Endothelial cell of umbilical vein (primary cell): ENCODE measurements at regions not wholly inside any gene's neighbourhood (a gene's known extent, or its start where the extent isn't known, plus 50 kb on each side); places are given as distances from the start of the nearest gene placed in this dataset.

Source experiments
- BruUV-seq: library from RNA; stranded (reverse); fragments of 400-500 nt; replicated peaks from 2 replicates; lab custom pipeline; 2021; lab: Mats Ljungman, UMichigan
- CTCF ChIA-PET: fragments of 300-600, 350-600 bp; sonication (Branson Sonifier 250); formaldehyde crosslinking; loops from one replicate; lab custom pipeline; 2021; ENCODE audit warnings: antibody characterized with exemption, inconsistent platforms; lab: Charles Lee
- POLR2A ChIA-PET: fragments of 300-600, 350-600 bp; sonication (Branson Sonifier 250); formaldehyde crosslinking; loops from one replicate; lab custom pipeline; 2021; ENCODE audit warnings: antibody characterized with exemption, inconsistent platforms; lab: Charles Lee
- DNase-seq: peaks from one replicate; pipeline ENCODE4 v3.0.0-alpha.2; 2011; ENCODE audit warnings: low read depth, low spot score
- FAIRE-seq: peaks from 2 replicates; lab custom pipeline; 2011; peaks lifted over from hg19 to GRCh38; lab: Jason Lieb, UNC
- H2AFZ ChIP-seq: 2 replicates; pipeline ENCODE4 v1.6.0; 2012; ENCODE audit warnings: low read depth, low read length, control low read depth, inconsistent platforms
- H3K27ac ChIP-seq: 2 replicates; pipeline ENCODE4 v1.5.1; 2011; ENCODE audit warnings: low read depth, mild to moderate bottlenecking, control low read depth, low read length, moderate library complexity; ENCODE audit not compliant: insufficient read depth
- H3K27me3 ChIP-seq, 2 experiments: 2 replicates each; pipeline versions ENCODE4 v1.6.0 to v1.6.1; 2011; ENCODE audit warnings: low read length in 2 of 2, mixed read lengths in 1 of 2; ENCODE audit not compliant: control insufficient read depth in 2 of 2, insufficient read depth in 2 of 2
- H3K36me3 ChIP-seq, 2 experiments: 2 replicates in 1 of 2; 3 replicates in 1 of 2; pipeline ENCODE4 v1.5.1; 2011; ENCODE audit warnings: low read length in 2 of 2, mild to moderate bottlenecking in 1 of 2, moderate library complexity in 1 of 2; ENCODE audit not compliant: control insufficient read depth in 2 of 2, insufficient read depth in 2 of 2; ENCODE audit errors: extremely low read depth in 1 of 2
- H3K4me1 ChIP-seq: 3 replicates; pipeline ENCODE4 v1.5.1; 2011; ENCODE audit warnings: mild to moderate bottlenecking, low read length; ENCODE audit not compliant: control insufficient read depth, insufficient read depth; ENCODE audit errors: extremely low read depth
- H3K4me2 ChIP-seq: 2 replicates; pipeline ENCODE4 v1.6.1; 2011; ENCODE audit warnings: low read length, control low read depth, mixed read lengths; ENCODE audit not compliant: insufficient read depth
- H3K4me3 ChIP-seq, 3 experiments: fragments of 200-600 bp in 1 of 3; sonication (generic), shearing (Covaris generic) in 1 of 3; replicated peaks in 1 of 3; 2 replicates each; pipeline ENCODE4 v1.5.1; 2011 to 2016; ENCODE audit warnings: control low read depth in 3 of 3, low read length in 3 of 3, mild to moderate bottlenecking in 2 of 3, inconsistent platforms in 1 of 3, low read depth in 1 of 3, moderate library complexity in 1 of 3; ENCODE audit not compliant: insufficient read depth in 1 of 3
- H3K79me2 ChIP-seq: 2 replicates; pipeline ENCODE4 v1.6.0; 2012; ENCODE audit warnings: low read length, inconsistent platforms; ENCODE audit not compliant: control insufficient read depth, insufficient read depth
- H3K9ac ChIP-seq: replicated peaks from 2 replicates; pipeline ENCODE3; 2011; ENCODE audit warnings: low read length, control low read depth; ENCODE audit not compliant: insufficient read depth; ENCODE audit errors: extremely low read depth
- H3K9me1 ChIP-seq: replicated peaks from 3 replicates; pipeline ENCODE4 v1.6.0; 2011; ENCODE audit warnings: mild to moderate bottlenecking, low read length; ENCODE audit not compliant: control insufficient read depth, insufficient read depth; ENCODE audit errors: extremely low read depth
- H3K9me3 ChIP-seq: replicated peaks from 2 replicates; pipeline ENCODE4 v1.5.1; 2012; ENCODE audit warnings: low read length, inconsistent platforms; ENCODE audit not compliant: control insufficient read depth, insufficient read depth
- H4K20me1 ChIP-seq: replicated peaks from 2 replicates; pipeline ENCODE3; 2011; ENCODE audit warnings: mild to moderate bottlenecking, low read length; ENCODE audit not compliant: control insufficient read depth, insufficient read depth; ENCODE audit errors: extremely low read depth
- CTCF ChIP-seq, 2 donors: IDR thresholded peaks; 1 replicate in 1 of 2; 2 replicates in 1 of 2; pipeline ENCODE4 v1.5.1; 2011; ENCODE audit warnings: low read length in 2 of 2, mild to moderate bottlenecking in 2 of 2, moderate library complexity in 2 of 2, control low read depth in 1 of 2, inconsistent platforms in 1 of 2, low read depth in 1 of 2; ENCODE audit not compliant: insufficient read depth in 1 of 2; ENCODE audit errors: extremely low read depth in 1 of 2
- MYC ChIP-seq: IDR thresholded peaks from one replicate; pipeline ENCODE4 v1.6.1; 2011; ENCODE audit warnings: mild to moderate bottlenecking, low read depth, low read length
- dilution Hi-C: fragments of 300-500 bp; cut with MboI; formaldehyde crosslinking; loops from one replicate; pipeline ENCODE4 v1.15.0; 2019; ENCODE audit warnings: low sequenced_read_pairs; ENCODE audit not compliant: extremely low pct_ligation_motif_present
- intact Hi-C: fragments of 100-400 bp; cut with micrococcal nuclease; formaldehyde crosslinking; loops from one replicate; pipeline ENCODE4 v1.10.0; 2022

- BruUV-seq, result no TSS peak
These were observed 64.8 kb upstream of the HLA-E start for GRCh38 chr6:30424549-30424948.

More at GRCh38 chr6:30424549-30424948, 64.8 kb upstream of the HLA-E start:
- Histone ChIP-seq H3K4me3 (no peak overlapping the region), H3K4me1 (no peaks in the 10 kb centered on the region), H3K27me3 (peaks cover 11 to 28% of the 10 kb centered on the region in 2 experiments), H3K4me2 (no peak overlapping the region), H4K20me1 (no peaks in the 10 kb centered on the region), H3K9me3 (no peaks in the 10 kb centered on the region), H3K36me3 (no peaks in the 10 kb centered on the region), H3K27ac (no peak overlapping the region), H2AFZ (no peak overlapping the region), H3K79me2 (no peaks in the 10 kb centered on the region), H3K9me1 (no peaks in the 10 kb centered on the region), H3K9ac (no peak overlapping the region)
- TF ChIP-seq MYC, result no peak
- TF ChIP-seq CTCF (IDR thresholded peaks at IDR 0.05; ENCODE audit: extremely low read depth in 1 of 2, insufficient read depth in 1 of 2, low read depth in 1 of 2, low read length in 2 of 2), result no peak
- FAIRE-seq, result no peak
- CTCF ChIA-PET, result interaction anchor here (1.2 kb wide), 1 partner anchor 29 kb away, joined by 3 read pairs; no protein-coding TSS in a partner anchor
- dilution Hi-C loops (no loop called here), intact Hi-C loops (no loop called here)
- POLR2A ChIA-PET, result interaction anchor here (0.6 kb wide), 1 partner anchor 360 kb away, joined by 3 read pairs; no protein-coding TSS in a partner anchor
- no peak for DNase-seq
